ENCODE measurements at regions not wholly inside any gene's neighbourhood (a gene's known extent, or its start where the extent isn't known, plus 50 kb on each side); places are given as distances from the start of the nearest gene placed in this dataset.
"Not testable (repeated sequence)": the region's sequence is repeated elsewhere in the genome, so short reads cannot be mapped to it uniquely, and the experiment has no call there.

GRCh38 chr12:87421233-87421632 lies 608.0 kb downstream of the C12orf50 start:
- DNase-seq (ENCODE audit: low spot score) = not testable (repeated sequence)

- DNase-seq (ENCODE audit: low spot score) = no peak
Observed at GRCh38 chr12:87413784-87414183, 615.4 kb downstream of the C12orf50 start.

GRCh38 chr12:87406926-87407325 lies 622.3 kb downstream of the C12orf50 start:
- DNase-seq (ENCODE audit: low spot score) = no peak

DNA sequence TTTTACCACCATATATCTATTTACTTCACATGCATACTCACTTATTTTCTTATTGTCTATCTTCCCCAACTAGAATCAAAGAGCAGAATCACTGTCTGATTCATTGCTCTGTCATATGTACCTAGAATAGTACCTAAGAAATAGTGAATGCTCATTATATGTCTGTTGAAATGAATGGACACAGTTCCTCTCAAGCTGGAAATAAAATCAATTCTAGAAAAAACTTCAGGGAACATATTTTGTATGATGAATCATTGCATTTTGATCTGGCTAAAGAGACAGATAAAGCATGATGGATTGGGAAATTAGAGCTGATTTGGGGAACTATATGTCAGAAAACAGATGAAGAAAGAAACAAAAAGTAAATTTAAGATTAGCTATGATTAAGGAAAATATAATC lies 623.3 kb downstream of the C12orf50 start:
- no peak for DNase-seq (ENCODE audit: low spot score)

DNA sequence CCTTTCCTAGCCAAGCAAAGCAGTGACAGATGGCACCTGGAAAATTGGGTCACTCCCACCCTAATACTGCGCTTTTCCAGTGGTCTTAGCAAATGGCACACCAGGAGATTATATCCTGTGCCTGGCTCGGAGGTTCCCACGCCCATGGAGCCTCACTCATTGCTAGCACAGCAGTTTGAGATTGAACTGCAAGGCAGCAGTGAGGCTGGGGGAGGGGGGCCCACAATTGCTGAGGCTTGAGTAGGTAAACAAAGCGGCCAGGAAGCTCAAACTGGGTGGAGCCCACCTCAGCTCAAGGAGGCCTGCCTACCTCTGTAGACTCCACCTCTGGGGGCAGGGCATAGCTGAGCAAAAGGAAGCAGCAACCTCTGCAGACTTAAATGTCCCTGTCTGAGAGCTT lies 635.0 kb downstream of the C12orf50 start:
- not testable (repeated sequence) for DNase-seq (ENCODE audit: low spot score)

GRCh38 chr12:87388376-87388775 lies 640.8 kb downstream of the C12orf50 start:
- DNase-seq (ENCODE audit: low spot score) = no peak

DNA sequence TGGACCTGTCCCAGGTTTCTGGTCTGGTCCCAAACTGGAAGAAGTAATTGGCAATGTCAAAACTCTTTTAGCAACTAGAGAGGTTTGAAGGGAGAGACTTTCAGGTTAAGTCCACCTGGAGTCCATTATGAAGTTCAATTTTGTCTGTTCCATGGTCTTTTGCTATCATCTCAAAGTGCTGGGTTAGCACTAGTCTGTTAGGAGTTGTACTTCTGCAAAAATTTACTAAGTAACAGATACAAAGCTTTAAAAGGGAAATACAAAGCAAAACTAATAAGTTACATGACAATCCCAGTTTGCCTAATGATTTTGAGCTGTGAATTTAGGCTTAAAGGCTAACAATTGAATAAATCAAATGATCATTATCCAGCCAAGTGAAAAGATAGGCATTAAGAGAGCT lies 643.9 kb downstream of the C12orf50 start:
- DNase-seq (ENCODE audit: low spot score) = no peak

- DNase-seq (ENCODE audit: low spot score) = no peak
Observed at GRCh38 chr12:87384226-87384625, 645.0 kb downstream of the C12orf50 start.

GRCh38 chr12:87383680-87384079 lies 645.5 kb downstream of the C12orf50 start:
- DNase-seq (ENCODE audit: low spot score) = no peak

DNA sequence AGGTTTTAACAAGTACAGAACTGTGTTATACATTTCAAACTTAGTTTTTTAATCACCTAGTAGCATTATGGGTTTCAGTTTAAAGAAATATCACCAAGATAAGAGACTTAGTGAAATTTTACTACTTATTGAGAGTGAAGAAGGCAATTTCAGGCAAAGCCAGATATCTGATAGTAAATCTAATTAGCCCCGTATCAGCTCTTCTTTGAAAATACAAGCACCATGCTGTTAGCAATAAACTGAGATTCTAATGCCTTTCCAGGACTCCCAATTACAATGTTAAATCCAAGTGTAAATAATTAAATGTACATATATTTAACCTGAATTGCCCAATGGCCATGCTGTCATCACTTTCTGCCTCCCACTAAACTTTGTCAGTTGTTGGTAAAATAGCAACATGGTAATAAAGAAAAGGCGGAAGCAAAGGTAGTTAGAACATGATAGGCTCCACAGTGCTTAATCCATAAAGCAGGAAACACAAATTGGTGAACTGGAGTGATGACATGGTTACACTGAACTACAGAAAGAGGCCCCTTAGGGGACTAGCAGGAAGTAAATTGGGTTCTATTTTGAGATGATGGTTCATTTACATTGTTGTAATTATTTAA lies 646.1 kb downstream of the C12orf50 start:
- DNase-seq (ENCODE audit: low spot score) = no peak

DNA sequence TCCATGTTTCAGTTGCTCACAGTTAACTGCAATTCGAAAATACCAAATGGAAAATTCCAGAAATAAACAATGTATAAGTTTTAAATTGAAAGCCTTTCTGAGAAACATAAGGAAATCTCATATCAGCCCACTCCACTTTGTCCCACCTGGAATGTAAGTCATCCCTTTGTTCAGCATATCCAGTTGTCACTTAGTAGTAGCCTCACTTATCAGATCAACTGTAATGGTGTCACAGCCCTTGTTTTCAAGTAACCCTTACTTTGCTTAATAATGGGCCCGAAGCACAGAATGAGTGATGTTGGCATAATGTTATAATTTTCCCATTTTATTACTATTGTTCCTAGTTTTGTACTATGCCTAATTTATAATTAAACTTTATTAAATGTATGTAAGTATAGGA lies 646.8 kb downstream of the C12orf50 start:
- no peak for DNase-seq (ENCODE audit: low spot score)

- DNase-seq (ENCODE audit: low spot score) = no peak
Observed at GRCh38 chr12:87381742-87382141, 647.5 kb downstream of the C12orf50 start.

DNA sequence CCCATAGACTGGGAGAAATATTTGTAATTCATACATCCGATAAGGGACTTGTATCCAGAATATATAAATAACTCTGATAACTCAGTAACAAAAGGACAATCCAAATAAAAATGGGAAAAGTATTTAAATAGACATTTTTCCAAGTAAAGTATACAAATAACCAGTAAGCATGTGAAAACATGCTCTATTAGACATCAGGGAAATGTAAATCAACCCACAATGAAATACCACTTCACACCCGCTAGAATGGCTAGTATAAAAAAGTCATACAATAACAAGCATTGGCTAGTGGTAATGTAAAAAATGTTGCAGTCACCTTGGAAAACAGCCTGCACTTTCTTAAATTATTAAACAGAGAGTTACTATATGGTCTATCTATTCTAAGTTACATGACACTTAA lies 650.7 kb downstream of the C12orf50 start:
- DNase-seq (ENCODE audit: low spot score) = no peak

- DNase-seq (ENCODE audit: low spot score) = no peak
Observed at GRCh38 chr12:87376722-87377121, 652.5 kb downstream of the C12orf50 start.

DNA sequence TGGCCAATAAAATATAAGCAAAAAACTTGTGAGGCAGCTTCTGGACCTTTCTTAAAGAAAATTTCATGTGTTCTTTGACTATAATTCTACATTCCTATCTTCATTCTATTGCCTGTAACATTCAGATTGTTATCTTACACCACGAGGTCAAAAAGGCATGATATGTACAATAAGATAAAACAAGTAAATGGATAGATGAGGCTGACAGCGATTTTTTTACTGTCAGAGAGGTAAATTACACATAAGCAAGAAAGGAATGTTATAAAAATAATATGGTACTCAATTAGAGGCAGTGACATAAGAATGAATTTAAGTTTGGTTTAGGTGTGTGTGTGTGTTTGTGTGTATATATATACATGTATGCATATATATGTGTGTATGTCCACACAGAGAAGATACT lies 660.0 kb downstream of the C12orf50 start:
- DNase-seq (ENCODE audit: low spot score) = no peak

DNA sequence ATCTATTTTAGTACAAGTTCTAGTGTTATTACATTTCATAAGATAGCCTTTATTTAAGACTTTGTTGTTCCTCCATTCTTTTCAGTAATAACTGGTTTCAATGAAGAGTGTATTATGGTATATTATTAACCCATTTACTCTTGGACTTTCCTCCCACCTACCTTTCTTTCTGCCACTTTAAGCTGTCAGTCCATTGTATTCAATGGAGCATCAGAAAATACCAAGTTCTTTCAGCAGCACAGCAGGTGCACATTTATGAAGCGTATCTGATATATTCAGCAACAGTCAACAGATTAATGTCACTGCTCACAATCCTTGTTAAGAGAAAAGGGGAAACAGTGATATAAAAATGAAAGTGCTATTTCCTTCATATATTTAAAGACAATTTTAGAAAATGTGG lies 660.9 kb downstream of the C12orf50 start:
- no peak for DNase-seq (ENCODE audit: low spot score)

DNA sequence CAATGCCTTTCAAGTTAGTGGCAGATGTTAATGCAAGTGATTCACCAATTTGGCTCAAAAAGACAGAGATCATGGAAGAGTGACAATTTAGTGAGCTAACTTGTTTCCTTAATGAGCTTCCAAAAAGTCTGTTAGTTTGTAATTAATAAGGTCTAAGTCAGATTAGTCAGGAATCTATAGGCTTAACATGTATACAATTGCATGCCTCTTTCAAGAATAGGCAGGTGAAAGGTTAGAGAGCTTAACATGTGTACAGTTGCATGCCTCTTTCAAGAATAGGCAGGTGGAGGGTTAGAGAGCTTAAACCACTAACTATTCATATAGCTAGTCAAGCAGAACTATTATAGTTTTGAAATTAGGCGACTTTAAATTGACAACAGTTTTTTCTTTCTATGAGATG lies 663.8 kb downstream of the C12orf50 start:
- no peak for DNase-seq (ENCODE audit: low spot score)

- DNase-seq (ENCODE audit: low spot score) = no peak
Observed at GRCh38 chr12:87363497-87364084, 665.6 kb downstream of the C12orf50 start.

DNA sequence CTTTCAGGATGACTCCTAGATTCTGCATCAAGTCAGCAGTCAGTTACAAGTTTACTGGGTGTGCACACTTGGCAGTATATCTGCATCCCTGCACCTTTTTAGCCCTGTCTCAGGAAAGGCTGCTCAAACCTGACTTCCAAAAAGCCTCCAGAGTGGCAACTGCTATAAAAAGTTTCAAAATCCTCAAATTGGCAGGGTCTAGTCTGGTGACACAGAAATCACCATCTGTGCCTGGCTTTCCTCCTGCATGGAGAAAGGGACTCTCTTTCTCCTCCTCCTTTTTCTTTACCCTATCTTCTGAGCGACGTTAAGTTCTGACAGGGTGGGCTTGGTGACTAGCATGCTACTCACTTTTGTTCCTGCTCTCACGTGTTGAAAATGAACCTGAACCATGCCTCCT lies 679.5 kb downstream of the C12orf50 start:
- peak; percentile 38 for DNase-seq (ENCODE audit: low spot score)

GRCh38 chr12:87348071-87348470 lies 681.1 kb downstream of the C12orf50 start:
- no peak for DNase-seq (ENCODE audit: low spot score)

DNA sequence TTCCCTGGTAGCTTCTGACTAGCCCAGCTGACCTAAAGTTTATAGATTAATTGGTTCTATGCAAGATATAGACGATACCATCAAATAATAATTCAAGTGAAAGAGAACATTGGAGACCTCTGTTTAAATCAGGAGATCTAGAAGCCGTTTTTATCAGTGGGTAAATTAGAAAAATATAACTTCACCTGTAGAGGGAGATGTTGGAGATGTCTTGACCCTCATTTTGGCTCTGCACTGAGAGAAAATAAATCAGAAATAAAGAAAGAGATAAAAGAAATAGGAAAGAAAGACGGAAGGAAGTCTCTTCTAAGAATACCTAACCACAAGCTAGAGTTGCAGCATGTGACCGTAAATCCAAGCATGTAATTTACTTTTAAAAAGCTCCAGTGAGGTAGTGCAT lies 684.5 kb downstream of the C12orf50 start:
- DNase-seq (ENCODE audit: low spot score) = no peak

DNA sequence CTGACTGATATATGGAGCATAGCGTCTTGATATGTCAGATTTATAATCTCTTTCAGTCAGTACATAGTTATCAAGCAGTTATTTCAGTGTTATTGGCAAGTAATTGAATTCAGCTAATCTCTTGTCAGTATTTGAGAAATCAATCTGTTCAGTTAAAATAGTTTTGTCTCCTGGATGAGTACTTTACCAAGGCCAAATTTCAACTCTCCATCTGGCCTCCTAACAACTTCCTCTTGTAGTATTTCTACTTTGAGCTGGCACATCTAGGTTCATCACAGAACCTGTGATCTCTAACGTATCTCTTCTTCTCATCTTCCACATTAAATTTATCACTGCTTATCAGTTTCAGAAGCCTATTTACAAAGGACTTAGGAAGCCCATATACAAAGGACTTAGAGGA lies 690.5 kb downstream of the C12orf50 start:
- no peak for DNase-seq (ENCODE audit: low spot score)

- DNase-seq (ENCODE audit: low spot score) = no peak
Observed at GRCh38 chr12:87336814-87337336, 692.3 kb downstream of the C12orf50 start.
